ENCODE measurements at regions not wholly inside any gene's neighbourhood (a gene's known extent, or its start where the extent isn't known, plus 50 kb on each side); places are given as distances from the start of the nearest gene placed in this dataset.

DNA sequence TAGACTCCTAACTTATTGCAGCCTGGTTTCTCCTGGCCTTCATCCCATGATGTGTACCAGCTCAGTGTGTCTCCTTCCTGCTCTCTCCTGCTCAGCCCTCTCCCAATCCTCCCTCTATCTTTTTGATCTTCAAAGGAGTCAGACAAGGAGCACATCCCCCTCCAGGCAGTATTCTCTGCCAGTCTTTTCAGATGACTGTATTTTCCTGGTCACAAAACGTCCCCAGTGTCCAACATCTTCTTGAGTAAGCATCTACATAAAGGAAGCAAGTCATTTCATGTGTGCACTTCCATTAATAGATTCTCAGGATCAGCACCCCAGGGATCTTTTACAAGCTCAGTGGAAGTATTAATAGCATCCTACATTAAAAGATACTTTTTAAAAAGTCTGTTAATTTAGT, 148.9 kb upstream of the THBS1 start:
- H3K4me1 Mint-ChIP-seq = peaks cover 58% of the 10 kb centered on the region
- no peaks in the 10 kb centered on the region for H3K27me3 Mint-ChIP-seq (ENCODE audit: low read depth)
- peaks cover 3% of the 10 kb centered on the region for H3K9me3 Mint-ChIP-seq
- no peaks in the 10 kb centered on the region for H3K36me3 Mint-ChIP-seq (ENCODE audit: low read depth)
- peak overlapping the region; percentile 37 to 66 (median 62) for H3K27ac Mint-ChIP-seq
- TF ChIP-seq, protein P1, sequence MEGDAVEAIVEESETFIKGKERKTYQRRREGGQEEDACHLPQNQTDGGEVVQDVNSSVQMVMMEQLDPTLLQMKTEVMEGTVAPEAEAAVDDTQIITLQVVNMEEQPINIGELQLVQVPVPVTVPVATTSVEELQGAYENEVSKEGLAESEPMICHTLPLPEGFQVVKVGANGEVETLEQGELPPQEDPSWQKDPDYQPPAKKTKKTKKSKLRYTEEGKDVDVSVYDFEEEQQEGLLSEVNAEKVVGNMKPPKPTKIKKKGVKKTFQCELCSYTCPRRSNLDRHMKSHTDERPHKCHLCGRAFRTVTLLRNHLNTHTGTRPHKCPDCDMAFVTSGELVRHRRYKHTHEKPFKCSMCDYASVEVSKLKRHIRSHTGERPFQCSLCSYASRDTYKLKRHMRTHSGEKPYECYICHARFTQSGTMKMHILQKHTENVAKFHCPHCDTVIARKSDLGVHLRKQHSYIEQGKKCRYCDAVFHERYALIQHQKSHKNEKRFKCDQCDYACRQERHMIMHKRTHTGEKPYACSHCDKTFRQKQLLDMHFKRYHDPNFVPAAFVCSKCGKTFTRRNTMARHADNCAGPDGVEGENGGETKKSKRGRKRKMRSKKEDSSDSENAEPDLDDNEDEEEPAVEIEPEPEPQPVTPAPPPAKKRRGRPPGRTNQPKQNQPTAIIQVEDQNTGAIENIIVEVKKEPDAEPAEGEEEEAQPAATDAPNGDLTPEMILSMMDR (IDR thresholded peaks at IDR 0.05; ENCODE audit: unreplicated experiment in 3 of 3) = no peak
- no peak overlapping the region for H3K4me3 Mint-ChIP-seq

DNA sequence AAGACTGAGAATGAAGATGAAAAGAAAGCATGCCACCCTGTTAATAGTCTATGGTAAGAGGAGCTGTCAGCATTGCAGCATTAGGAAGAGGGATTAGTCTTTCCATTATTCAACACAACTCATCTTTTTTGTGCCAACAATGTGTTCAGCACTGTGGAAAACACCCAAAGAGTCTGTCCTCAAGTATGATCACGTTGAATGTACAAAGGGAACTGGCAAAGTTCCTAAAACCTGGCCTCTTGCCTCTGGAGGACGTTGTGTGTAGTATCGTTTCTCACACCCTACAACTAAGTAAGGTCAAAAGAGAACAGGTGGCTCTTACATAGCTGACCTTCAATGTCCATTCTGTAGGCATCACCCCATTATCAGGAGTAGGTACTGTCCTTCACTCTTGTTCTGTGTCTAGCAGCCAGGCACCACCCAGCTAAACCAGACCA, 147.9 kb upstream of the THBS1 start:
- Mint-ChIP-seq H3K36me3 (ENCODE audit: low read depth) (no peaks in the 10 kb centered on the region), H3K4me1 (peaks cover 58% of the 10 kb centered on the region), H3K27me3 (ENCODE audit: low read depth) (no peaks in the 10 kb centered on the region), H3K4me3 (no peak overlapping the region), H3K9me3 (no peaks in the 10 kb centered on the region), H3K27ac (peak overlapping the region; percentile 95 to 96 (median 96))
- TF ChIP-seq, protein P1 (IDR thresholded peaks at IDR 0.05; ENCODE audit: unreplicated experiment in 3 of 3) = no peak

DNA sequence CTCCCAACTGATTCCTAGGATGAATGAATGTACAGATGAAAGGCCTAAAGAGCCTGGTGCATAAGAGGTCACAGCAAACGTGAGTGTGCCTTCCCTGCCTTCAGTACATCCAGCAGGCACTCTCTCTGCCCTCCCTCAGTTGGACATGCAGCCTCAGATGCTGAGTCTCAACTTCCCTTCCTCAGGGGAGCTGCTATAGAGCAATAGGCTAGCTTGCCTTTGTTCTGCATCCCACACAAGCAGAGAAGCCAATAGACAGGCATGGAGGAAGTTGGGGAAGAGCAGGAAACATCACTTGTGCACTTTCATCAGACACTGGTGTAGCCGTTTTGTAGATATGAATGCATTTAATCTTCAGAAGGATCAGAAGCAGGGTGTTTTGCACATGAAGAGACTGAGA, 147.5 kb upstream of the THBS1 start:
- no peaks in the 10 kb centered on the region for H3K27me3 Mint-ChIP-seq (ENCODE audit: low read depth)
- H3K36me3 Mint-ChIP-seq (ENCODE audit: low read depth) = no peaks in the 10 kb centered on the region
- H3K9me3 Mint-ChIP-seq = no peaks in the 10 kb centered on the region
- H3K4me1 Mint-ChIP-seq = peaks cover 60% of the 10 kb centered on the region
- TF ChIP-seq, protein P1 (IDR thresholded peaks at IDR 0.05; ENCODE audit: unreplicated experiment in 3 of 3) = no peak
- peak overlapping the region; percentile 95 to 96 (median 96) for H3K27ac Mint-ChIP-seq
- no peak overlapping the region for H3K4me3 Mint-ChIP-seq

DNA sequence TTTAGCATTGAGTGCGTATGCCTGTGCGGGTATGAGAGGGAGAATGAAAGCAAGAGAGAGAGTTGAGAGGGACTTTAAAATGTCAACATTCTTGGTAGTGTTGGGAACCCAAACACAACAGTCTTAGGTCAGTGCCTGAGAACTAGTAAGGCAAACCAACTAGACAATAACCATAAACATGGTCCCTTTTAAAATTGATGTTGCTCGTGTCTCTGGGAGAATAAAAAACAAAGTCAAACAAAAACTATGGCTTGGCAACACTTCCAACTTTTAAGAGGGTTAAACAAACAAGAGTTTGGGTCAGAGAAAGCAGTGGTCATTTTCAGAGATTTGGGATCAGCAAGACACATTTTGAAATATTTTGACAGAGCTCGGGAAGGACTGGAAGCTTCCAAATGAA, 146.7 kb upstream of the THBS1 start:
- Mint-ChIP-seq H3K4me1 (peaks cover 68% of the 10 kb centered on the region), H3K4me3 (peak overlapping the region in 1 of 3 experiments; percentile 32), H3K27me3 (ENCODE audit: low read depth) (no peaks in the 10 kb centered on the region), H3K9me3 (no peaks in the 10 kb centered on the region), H3K36me3 (ENCODE audit: low read depth) (no peaks in the 10 kb centered on the region), H3K27ac (peak overlapping the region; percentile 95 to 96 (median 96))
- TF ChIP-seq, protein P1 (IDR thresholded peaks at IDR 0.05; ENCODE audit: unreplicated experiment in 3 of 3) = no peak

DNA sequence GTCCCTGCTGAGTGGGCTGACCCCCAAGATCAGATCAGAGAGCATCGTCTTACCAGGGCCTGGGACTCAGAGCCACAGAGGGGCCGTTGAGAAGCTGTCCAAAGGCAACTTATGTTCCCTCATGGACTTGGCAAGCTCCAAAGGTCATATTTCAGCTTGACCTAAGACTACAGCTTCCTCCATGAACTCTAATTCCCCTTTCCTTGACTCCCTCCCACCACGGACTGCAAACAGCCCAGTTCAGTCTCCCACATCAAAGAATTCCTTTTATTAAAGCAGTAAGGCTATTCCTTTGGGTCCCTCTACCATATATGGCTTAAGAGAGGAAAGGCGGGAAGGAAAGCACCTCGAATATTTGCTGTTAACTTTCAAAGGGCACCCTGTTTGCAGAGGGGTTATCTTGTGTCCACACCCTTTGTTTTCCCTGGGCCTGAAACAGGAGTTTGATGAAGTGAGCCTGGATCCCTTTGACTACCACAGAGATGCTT, 146.1 kb upstream of the THBS1 start:
- Mint-ChIP-seq H3K4me3 (no peak overlapping the region), H3K4me1 (peaks cover 71% of the 10 kb centered on the region), H3K27me3 (ENCODE audit: low read depth) (no peaks in the 10 kb centered on the region), H3K27ac (peak overlapping the region; percentile 95 to 96 (median 96)), H3K36me3 (ENCODE audit: low read depth) (no peaks in the 10 kb centered on the region), H3K9me3 (no peaks in the 10 kb centered on the region)
- TF ChIP-seq, protein P1 (IDR thresholded peaks at IDR 0.05; ENCODE audit: unreplicated experiment in 3 of 3) = no peak

DNA sequence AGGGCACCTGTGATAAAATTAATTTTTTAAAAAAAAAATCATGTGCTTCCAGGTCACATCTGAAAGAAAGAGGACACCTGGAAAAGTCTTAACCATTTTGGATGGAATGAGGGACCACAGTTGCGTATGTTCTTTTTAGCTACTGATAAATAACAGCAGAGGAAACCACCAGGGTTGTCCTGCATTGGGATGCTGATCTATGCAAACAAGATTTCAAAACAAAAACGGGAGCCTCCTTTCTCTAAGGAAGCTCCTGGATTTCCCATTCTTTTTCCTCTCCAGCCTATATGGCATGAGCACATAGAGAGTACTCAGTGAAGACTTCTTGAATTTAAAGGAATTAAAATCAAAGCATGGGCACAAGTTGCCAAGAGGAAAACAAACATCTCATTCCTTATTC, 145.6 kb upstream of the THBS1 start:
- no peak overlapping the region for H3K4me3 Mint-ChIP-seq
- H3K36me3 Mint-ChIP-seq (ENCODE audit: low read depth) = no peaks in the 10 kb centered on the region
- peaks cover 66% of the 10 kb centered on the region for H3K4me1 Mint-ChIP-seq
- H3K27me3 Mint-ChIP-seq (ENCODE audit: low read depth) = no peaks in the 10 kb centered on the region
- TF ChIP-seq, protein P1 (IDR thresholded peaks at IDR 0.05; ENCODE audit: unreplicated experiment in 3 of 3) = no peak
- no peaks in the 10 kb centered on the region for H3K9me3 Mint-ChIP-seq
- H3K27ac Mint-ChIP-seq = peak overlapping the region; percentile 95 to 96 (median 96)
